ENCODE measurements at regions not wholly inside any gene's neighbourhood (a gene's known extent, or its start where the extent isn't known, plus 50 kb on each side); places are given as distances from the start of the nearest gene placed in this dataset.
"Not testable (repeated sequence)": the region's sequence is repeated elsewhere in the genome, so short reads cannot be mapped to it uniquely, and the experiment has no call there.

DNA sequence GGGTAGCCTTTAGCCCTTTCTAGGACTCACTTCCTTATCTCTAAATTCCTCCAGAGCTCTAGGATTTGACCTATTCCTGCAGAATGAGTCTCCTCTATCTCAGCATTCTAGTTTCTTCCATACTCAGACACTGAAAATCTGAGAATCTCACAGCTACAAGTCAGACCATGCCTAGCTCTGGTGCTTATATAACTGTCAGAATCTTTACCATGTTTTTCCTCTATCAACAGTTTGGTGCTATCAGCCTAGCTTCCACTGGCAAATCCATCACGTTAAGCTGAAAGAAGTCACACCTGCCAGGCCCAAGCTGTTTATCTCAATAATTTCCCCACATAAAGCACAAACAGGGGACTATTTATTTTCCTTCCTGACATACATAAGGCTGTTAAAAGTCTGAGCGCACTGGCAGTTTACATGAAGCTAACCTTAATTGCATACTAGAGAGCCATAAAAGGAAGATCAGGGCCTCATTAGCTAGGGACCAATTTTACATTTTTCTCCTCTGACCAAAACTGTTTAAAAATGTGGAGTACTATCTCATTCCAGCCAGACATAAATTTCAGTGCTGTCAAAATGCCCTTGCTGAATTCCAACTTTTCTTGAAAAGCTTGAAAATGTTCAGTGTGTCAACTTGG lies 270.5 kb downstream of the C12orf75 start:
- in situ Hi-C loops (cut with MboI; ENCODE audit: low pct_unique_long_range_greater_than_20kb, low sequenced_read_pairs, unreplicated experiment), result no loop called here

GRCh38 chr12:105602312-105602711 lies 271.8 kb downstream of the C12orf75 start:
- in situ Hi-C loops (cut with MboI; ENCODE audit: low pct_unique_long_range_greater_than_20kb, low sequenced_read_pairs, unreplicated experiment); DNase-seq (ENCODE audit: low spot score): not testable (repeated sequence)

More for the DNA sequence above, 270.5 kb downstream of the C12orf75 start:
- DNase-seq (ENCODE audit: low spot score), result no peak
- no peak for TF ChIP-seq CTCF (IDR thresholded peaks at IDR 0.05; ENCODE audit: extremely low read depth, insufficient read depth, missing control alignments)

- DNase-seq (ENCODE audit: low spot score); in situ Hi-C loops (cut with MboI; ENCODE audit: low pct_unique_long_range_greater_than_20kb, low sequenced_read_pairs, unreplicated experiment): not testable (repeated sequence)
These were observed 273.8 kb downstream of the C12orf75 start for GRCh38 chr12:105604281-105604680.

DNA sequence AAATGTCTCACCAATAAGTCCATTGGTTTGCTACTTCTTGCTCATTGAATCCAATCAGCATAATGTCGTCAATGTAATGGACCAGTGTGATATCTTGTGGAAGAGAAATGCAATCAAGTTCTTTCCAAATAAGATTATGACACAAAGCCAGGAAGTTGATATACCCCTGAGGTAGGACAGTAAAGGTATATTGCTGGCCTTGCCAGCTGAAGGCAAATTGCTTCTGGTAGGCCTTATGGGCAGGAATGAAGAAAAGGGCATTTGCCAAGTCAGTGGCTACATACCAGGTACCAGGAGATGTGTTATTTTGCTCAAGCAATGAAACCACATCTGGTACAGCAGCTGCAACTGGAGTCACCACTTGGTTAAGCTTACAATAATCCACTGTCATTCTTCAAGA lies 276.1 kb downstream of the C12orf75 start:
- DNase-seq (ENCODE audit: low spot score); in situ Hi-C loops (cut with MboI; ENCODE audit: low pct_unique_long_range_greater_than_20kb, low sequenced_read_pairs, unreplicated experiment): not testable (repeated sequence)

- in situ Hi-C loops (cut with MboI; ENCODE audit: low pct_unique_long_range_greater_than_20kb, low sequenced_read_pairs, unreplicated experiment); DNase-seq (ENCODE audit: low spot score): not testable (repeated sequence)
These were observed 278.5 kb downstream of the C12orf75 start for GRCh38 chr12:105609001-105609400.

DNA sequence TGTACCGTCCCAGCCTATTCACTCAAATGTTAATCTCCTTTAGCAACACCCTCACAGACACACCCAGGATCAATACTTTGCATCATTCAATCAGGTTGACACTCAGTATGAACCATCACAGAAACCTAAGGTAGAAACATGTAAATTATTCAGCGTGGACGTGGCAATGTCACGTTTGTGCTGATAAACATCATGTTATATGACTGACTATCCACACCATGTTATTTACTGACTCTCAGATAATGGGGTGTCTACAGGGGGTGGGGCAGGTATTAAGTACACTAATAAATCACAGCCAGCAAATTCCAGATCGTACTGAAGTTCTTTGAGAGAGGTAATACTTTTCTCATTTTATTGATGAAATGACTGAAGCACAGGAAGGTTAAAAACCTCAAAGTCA lies 280.0 kb downstream of the C12orf75 start:
- DNase-seq (ENCODE audit: low spot score), result no peak
- in situ Hi-C loops (cut with MboI; ENCODE audit: low pct_unique_long_range_greater_than_20kb, low sequenced_read_pairs, unreplicated experiment), result no loop called here
- TF ChIP-seq CTCF (IDR thresholded peaks at IDR 0.05; ENCODE audit: extremely low read depth, insufficient read depth, missing control alignments), result no peak

GRCh38 chr12:105611340-105611739 lies 280.8 kb downstream of the C12orf75 start:
- in situ Hi-C loops (cut with MboI; ENCODE audit: low pct_unique_long_range_greater_than_20kb, low sequenced_read_pairs, unreplicated experiment), result no loop called here
- TF ChIP-seq CTCF (IDR thresholded peaks at IDR 0.05; ENCODE audit: extremely low read depth, insufficient read depth, missing control alignments), result no peak
- no peak for DNase-seq (ENCODE audit: low spot score)

DNA sequence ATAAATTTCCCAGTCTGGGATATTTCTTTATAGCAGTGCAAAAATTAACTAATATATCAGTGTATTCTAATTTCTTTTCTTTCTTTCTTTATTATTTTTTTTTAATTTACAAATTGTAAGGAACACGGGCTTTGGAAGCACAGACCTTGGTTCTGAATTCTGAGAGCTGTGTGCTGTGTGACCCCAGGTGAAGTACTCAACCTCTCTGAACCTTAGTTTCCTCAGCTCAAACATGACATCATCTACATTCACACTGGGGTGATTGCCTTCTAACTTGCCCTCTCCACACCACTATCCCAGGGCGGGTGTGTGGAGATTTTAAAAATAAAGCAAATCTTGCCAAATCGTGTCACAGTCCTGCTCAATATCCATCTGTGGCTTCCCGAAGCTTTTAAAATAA lies 282.8 kb downstream of the C12orf75 start:
- no peak for TF ChIP-seq CTCF (IDR thresholded peaks at IDR 0.05; ENCODE audit: extremely low read depth, insufficient read depth, missing control alignments)
- in situ Hi-C loops (cut with MboI; ENCODE audit: low pct_unique_long_range_greater_than_20kb, low sequenced_read_pairs, unreplicated experiment), result no loop called here
- no peak for DNase-seq (ENCODE audit: low spot score)

GRCh38 chr12:105613887-105614286 lies 283.4 kb downstream of the C12orf75 start:
- in situ Hi-C loops (cut with MboI; ENCODE audit: low pct_unique_long_range_greater_than_20kb, low sequenced_read_pairs, unreplicated experiment), result no loop called here
- TF ChIP-seq CTCF (IDR thresholded peaks at IDR 0.05; ENCODE audit: extremely low read depth, insufficient read depth, missing control alignments), result no peak
- no peak for DNase-seq (ENCODE audit: low spot score)

All from GM13977 (cell line).